GM19023 (cell line): ENCODE measurements at regions not wholly inside any gene's neighbourhood (a gene's known extent, or its start where the extent isn't known, plus 50 kb on each side); places are given as distances from the start of the nearest gene placed in this dataset.

ENCODE experiments used
- ATAC-seq: cut with Tn5 transposase; IDR thresholded peaks from one replicate; pipeline ENCODE4 v1.9.1; 2021; ENCODE audit warnings: mild to moderate bottlenecking, moderate library complexity; ENCODE audit not compliant: unreplicated experiment

DNA sequence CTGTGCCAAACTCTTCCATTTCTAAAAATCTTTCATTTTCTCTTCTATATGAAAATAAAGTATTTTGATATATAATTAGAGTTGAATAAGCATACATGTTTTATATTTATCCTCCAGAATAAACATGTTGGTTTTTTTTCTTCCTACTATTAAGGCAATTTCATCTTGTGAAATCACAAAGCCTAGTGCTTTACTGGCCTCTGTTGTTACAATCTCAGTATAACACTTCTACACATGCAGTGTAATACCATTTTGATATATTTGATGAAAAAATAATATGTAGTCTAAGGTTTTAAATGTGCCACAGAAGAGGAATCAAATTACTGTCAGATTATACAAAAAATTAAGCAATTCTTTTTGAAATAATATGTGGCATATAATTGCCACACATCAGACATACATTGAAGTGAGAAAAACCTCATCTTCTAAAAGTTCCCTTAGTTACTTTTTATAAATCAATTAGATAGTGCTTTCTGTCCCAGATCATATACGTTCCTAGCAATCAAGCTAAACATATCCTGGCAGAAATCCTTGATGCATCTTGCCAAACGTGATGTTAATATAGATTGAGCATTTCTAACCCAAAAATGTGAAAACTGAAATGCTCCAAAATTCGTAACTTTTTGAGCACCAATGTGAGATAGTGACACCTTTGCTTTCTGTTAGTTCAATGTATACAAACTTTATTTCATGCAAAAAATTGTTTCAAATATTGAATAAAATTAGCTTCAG, 225.1 kb upstream of the MANEA start:
- ATAC-seq = no peak

DNA sequence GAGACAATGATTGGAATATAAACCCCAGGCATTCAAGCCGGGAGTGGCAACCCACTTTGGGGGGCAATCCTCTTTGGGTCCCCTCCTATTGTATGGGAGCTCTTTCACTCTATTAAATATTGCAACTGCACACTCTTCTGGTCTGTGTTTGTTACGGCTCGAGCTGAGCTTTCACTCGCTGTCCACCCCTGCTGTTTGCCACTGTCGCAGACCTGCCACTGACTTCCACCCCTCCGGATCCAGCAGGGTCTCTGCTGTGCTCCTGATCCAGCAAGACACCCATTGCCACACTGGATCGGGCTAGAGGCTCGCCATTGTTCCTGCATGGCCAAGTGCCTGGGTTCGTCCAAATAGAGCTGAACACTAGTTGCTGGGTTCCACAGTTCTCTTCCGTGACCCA, 222.8 kb upstream of the MANEA start:
- ATAC-seq = no peak

DNA sequence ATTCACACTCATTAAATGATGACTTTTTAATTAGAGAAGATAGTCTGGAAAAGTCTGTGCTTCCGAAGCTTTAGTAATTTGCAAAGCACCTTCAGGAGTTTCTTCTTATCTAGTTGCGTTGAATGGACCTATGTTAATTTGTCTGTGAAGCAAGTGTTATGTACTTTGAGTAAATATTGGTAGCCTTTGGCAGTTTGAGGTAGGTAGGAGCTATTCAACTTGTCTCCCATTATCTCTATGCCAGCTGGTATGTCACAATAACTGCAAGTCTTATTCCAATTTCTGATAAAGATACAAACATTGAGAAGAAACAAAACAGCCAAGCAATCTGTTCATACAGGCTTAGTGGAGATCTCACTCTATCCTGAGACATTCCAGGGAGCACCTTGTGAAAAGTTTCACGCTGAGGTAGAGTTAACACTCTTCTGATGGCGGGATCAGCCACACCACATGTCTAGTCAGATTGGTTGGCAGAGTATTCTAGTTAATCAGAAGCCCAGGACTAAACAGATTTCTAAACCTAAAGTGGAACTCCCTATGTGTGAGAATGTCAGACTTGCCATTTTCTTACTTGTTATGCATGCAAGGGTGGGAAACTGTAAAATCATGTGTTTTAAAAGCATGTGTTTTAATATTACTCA, 219.8 kb upstream of the MANEA start:
- ATAC-seq = no peak

DNA sequence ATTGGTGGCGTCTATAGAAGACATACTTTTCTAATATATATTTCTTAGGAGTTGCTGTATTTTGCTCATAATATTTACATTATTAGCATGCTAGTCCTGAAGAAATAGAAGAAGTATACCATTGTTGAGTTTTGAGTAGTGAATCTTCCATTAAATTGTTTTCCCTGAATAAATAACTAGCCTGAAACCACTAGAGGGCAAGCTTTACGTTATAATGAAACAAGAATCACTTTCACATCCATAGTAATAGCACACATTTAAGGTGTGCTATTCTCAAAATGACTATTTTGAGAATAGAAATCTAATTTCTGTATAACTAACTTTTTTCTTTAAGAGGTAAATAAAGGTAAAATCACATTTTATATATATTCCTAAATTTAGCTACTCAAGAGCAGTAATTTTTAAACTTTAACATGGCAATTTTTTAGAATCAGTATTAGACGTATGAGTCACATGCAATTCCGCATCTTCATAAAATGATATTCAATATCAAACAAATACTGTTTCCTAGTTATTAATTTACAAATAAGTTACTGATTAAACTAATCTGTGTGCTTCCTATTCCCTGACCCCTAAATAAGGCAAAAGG, 213.2 kb upstream of the MANEA start:
- ATAC-seq = no peak

DNA sequence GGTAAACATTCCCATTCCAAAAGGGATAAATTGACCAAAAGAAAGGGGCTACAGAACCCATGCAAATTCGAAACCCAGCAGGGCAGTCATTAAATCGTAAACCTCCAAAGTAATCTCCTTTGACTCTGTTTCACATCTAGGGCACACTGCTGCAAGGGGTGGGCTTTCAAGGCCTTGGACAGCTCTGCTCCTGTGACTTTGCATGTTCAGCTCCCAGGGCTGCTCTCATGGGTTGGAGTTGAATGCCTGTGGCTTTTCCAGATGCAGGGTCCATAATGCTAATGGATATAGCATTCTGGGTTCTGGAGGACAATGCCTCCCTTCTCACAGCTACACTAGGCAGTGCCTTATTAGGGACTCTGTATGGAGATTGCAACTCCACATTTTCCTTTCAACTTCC, 211.9 kb upstream of the MANEA start:
- no peak for ATAC-seq

DNA sequence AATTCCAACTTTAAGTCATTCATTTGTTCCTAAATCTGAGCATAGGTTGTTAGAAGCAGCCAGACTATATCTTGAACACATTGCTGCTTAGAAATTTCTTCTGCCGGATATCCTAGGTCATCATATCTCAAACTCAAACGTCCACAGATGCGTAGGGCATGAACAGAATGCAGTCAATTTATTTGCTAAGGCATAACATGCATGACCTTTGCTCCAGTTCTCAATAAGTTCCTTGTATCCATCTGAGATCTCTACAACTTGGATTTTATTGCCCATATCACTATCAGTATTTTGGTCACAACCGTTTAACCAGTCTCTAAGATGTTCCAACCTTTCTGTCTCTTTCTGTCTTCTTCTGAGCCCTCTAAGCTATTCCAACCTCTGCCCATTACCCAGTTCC, 210.9 kb upstream of the MANEA start:
- no peak for ATAC-seq

DNA sequence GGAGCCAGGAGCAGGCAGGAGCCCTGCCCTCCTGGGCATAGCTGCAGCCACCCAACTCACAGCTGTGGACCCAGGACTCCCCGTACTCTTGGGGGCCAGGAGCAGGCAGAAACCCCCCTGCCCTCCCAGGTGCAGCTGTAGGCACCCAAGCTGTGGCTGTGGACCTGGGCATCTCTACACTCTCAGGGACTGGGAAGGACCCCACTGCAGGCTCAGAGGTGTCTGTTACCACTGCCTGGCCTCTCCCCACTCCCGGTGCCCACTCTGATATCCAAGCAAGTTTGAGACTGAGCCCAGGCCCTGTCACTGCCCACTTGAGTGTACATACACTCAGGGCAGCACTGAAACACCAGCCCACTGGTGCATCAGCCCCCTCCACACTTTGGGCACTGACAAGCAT, 193.5 kb upstream of the MANEA start:
- ATAC-seq = no peak

DNA sequence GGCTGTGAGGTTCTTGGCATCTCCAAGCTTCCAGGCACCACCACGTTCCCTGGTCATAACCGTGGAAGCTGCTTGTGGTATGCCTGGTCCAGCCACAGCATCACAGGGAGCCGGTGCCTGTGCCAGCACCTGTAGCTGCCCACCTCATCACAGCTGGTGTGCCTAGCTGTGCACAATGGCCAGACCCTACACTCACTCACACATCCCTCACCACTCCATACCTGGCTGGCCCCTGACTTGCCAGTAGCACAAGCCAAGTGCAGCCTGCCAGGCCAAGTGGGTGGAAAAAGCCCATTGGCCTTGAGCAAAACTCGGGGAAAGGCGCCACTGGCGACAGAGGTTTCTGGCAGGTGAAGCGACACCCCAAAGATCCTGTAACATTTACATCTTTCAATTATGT, 192.3 kb upstream of the MANEA start:
- no peak for ATAC-seq

DNA sequence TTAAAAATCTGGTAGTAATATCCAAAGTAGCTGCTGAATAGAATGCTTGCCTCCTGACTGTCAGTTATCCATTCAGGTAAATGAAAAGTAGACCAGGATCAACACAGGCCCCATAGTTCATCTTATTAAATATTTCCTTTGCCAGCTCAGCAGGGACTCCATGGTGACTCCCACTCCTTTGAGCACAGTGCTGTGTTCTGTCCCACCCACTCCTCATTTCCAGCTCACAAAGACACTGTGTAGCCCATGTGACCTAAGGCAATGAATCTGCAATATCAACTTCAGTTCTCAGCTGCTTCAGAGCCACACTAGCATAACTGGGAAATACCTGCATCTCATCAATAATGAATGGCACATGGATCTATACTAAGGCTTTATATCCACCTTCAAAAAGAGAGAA, 189.5 kb upstream of the MANEA start:
- ATAC-seq = no peak

DNA sequence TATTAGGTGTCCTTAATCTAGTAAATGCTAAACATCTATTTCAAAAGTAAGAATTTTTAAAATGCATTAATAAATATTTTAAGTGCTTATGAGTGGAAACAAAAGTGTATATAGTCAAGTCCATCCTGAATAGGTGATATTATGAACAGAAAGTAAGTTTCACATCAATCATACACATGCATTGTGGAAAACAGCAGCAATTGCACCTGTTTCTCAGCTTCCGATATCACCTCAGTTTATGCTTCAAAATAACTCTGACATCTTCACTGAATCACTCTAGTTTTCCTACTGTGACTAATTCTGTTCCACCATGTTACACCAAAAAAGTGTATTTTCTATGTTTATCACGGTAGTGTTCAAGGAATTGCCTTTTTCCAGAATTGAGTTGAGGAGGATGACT, 172.6 kb upstream of the MANEA start:
- no peak for ATAC-seq

DNA sequence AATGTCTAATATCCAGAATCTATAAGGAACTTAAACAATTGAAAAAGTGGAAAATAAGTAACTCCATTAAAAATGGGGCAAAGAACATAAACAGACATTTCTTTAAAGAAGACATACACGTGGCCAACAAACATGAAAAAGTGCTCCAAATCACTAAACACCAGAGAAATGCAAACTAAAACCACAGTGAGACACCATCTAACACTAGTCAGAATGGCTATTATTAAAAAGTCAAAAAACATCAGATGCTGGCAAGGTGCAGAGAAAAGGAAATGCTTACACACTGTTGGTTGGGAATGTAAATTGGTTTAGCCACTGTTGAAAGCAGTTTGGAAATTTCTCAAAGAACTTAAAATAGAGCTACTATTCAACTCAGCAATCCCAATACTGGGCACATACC, 169.2 kb upstream of the MANEA start:
- no peak for ATAC-seq

DNA sequence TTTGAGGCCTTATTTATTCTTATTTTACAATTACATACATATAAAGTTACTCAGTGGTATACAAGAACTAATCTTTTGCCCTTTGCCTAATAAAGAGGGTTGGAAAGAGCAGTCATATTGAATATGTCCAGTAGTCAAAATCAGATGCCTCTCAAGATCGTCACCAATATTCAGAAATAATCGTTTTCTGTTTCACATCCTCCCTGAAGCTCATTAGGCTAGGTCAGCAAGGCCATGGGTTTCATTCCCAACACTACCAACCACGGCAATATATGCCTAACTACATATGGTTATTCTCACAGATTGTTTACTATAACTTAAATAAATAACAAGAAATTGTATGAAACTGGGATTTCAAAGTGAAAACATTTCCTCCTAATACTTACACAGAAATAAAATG, 167.2 kb upstream of the MANEA start:
- ATAC-seq = no peak

DNA sequence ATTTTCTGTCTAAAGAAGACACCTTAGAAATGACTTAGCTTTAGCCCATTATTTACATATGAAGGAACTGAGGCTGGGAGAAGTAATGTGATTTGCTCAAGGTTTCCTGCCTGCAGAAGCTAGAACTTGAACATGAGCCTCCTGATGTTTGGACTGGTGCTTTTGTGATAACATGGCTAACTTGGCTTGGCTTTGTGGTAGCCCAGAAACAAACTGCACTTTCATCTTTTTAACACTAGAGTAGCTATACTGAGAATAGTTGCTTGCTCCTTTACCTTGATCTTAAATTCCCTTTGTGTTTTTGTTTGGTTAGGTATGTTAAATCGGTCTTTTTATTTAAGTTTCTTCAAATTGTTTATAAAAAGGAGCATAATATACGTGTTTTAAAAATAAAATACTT, 163.5 kb upstream of the MANEA start:
- ATAC-seq = no peak

DNA sequence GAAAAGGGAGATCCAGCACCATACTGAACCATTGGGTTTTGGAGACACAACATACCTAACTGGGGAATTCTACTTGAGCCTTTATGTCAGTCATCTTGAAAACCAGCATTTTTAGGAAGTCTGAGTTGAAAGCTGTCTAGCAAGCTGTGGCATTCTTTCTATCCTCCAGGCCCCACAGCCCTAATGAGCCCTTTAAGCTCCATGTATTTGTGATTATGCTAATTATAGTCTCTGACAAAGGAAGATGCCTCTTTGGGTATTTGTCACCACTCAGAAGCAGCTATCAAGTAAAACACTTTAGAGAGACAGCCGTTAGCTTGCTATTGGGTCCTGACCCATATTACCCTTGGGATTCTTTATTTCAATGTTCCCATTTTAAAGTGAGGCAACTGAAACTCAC, 159.5 kb upstream of the MANEA start:
- no peak for ATAC-seq

DNA sequence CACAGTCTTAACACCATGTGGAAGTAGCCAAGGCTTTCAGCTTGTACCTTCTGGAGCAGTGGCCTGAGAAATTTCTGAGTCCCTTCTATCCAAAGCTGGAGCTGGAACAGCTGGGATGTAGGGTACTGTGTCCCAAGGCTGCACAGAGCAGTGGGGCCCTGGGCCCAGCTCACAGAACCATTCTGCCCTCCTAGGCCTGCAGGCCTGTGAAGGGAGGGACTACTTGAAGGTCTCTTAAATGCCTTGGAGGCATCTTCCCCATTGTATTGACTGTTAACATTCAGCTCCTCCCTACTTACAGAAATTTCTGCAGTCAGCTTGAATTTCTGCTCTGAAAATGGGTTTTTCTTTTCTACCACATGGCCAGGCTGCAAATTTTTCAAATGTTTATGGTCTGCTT, 156.5 kb upstream of the MANEA start:
- no peak for ATAC-seq

DNA sequence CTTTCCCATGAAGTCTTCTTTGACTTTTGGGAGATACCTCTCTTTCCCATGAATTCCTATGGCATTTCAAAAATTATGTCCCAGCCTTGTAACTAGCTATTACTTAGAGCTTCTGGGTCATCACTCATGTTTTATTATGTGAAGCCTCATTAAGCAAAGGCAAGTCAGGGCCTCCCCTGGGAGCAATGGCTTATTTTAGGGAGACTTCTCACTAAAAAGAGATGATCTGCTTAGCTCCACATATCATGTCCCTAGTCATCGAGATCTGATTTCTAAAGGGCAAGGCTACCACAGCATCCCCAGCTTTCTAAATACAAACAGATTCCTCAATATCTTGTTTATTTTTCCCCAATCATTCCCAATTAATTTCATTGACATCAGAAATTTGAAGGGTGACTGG, 154.0 kb upstream of the MANEA start:
- ATAC-seq = no peak

DNA sequence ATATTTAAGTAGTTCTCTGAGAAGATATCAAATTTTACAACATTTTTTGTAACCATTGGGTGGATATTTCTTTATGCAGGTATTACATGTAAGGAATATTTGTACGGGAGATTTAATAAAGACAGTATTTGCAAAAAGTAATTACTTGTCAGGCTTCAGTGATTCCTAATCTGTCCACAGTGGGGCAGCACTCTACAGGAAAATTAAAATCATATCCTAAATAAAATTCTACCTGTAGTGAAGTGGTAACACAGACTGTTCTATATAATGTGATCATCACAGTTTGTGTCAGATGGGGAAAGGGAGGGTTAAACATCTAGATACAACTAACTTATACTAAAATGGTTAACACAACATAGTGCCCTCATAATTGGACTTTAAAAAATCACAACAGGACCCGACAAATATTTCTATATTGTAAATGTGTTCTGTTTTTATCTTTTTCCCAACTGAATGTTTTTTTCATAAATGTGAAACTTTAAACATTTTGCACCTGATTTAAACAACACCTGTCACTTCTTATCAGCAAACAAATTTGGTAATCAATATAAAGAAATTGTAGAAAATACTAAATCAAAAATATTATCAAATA, 145.6 kb upstream of the MANEA start:
- ATAC-seq = no peak

DNA sequence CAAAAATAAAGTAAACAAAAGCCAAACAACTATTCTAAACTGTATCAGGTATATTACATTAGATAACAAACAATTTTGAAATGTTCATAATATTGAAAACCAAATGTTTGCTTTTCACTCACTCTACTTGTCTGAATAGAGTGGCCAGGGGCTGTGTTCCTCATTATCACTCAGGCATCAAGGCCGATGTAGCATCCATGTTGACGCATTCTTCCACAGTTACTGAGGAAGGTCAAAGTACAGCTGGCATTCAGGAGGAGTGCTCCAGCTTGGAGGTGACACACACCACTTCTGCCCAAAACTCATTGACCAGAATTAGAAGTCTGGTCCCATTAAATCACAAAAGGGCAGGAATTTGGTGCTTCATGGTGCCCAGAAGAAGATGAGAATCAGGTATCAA, 137.6 kb upstream of the MANEA start:
- ATAC-seq = no peak

DNA sequence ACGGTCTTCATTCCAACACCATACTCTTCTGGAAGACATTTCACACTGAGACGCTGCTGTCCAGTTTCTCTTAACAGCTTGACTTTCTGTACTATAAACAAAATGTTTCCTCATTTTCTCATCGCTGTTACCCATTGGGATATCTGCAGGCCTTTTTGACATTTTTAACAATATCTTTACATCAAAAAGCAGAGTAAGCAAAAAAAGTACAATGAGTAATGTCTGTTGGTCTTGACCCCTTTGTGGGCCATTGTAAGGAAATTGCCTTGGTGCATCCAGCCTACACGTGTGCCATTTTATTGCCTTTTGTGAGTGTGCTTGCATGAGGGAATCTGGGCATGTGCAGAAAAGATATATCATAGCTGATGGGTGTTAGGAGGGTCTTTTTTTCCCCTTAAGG, 129.1 kb upstream of the MANEA start:
- ATAC-seq = no peak

DNA sequence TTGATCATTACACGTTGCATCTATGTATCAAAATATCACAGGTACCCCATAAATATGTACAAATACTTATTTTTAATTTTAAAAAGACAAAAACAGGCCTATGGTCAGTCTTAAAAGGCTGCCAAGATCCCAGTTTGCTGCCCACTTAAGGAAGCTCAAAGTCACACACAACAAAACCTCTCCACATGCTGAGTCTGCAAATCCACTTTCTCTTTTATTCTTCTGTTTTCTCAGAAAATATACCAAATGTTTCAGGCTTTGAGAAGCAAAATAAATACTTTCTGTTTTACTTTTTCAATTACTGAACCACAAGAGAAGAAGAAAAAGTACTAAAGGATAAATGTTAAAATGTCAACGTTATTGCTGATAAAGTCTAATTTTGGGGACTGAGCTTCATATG, 107.8 kb upstream of the MANEA start:
- ATAC-seq = no peak

DNA sequence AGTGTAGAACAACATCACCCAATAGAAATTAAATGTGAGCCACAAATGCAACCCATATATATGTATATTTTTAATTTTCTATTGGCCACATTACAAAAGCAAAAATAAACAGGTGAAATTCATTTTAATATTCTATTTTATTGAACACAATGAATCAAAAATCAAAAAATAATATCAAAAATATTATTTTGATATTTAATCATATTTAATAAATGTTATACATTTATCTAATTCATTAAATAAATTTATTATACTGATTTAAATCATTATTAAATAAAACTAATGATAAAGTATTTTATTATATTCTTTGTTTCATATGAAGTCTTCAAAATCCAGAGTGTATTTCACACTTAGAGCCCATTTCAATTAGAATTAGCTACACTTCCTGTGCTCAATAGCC, 98.4 kb upstream of the MANEA start:
- ATAC-seq = no peak

DNA sequence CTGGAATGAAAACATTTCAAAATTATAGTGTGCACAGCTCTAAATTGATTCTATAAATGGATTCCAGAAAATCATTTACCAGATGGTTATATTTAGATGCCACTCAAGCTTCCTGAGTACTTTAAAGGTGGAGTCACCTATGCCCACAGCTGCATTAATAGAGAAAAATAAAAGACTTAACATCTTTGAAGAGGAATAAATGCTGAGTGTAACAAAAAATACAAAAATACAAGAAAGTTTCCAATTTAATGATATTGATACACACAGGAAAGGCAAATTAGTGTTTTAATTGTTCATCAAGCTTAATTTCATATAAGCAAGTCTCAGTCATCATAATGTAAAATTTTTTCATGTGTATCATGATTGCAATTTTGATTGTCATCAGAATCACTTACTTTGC, 89.5 kb upstream of the MANEA start:
- ATAC-seq = no peak
